ENCODE measurements at regions not wholly inside any gene's neighbourhood (a gene's known extent, or its start where the extent isn't known, plus 50 kb on each side); places are given as distances from the start of the nearest gene placed in this dataset.

- no peak for DNase-seq
These were observed 476.8 kb downstream of the EPHA7 start for GRCh38 chr6:92942549-92942948.

GRCh38 chr6:92934625-92935024 lies 484.7 kb downstream of the EPHA7 start:
- no peak for DNase-seq

GRCh38 chr6:92930171-92930570 lies 489.2 kb downstream of the EPHA7 start:
- DNase-seq, result no peak

- no peak for DNase-seq
These were observed 497.0 kb downstream of the EPHA7 start for GRCh38 chr6:92922216-92922806.

- DNase-seq, result no peak
These were observed 503.9 kb downstream of the EPHA7 start for GRCh38 chr6:92915466-92915865.

GRCh38 chr6:92911301-92911700 lies 508.1 kb downstream of the EPHA7 start:
- no peak for DNase-seq

- no peak for DNase-seq
These were observed 508.7 kb downstream of the EPHA7 start for GRCh38 chr6:92910646-92911045.

GRCh38 chr6:92906385-92906784 lies 513.0 kb downstream of the EPHA7 start:
- DNase-seq, result no peak

- no peak for DNase-seq
These were observed 525.6 kb downstream of the EPHA7 start for GRCh38 chr6:92893741-92894140.

- no peak for DNase-seq
These were observed 526.7 kb downstream of the EPHA7 start for GRCh38 chr6:92892626-92893170.

GRCh38 chr6:92888316-92888715 lies 531.0 kb downstream of the EPHA7 start:
- DNase-seq, result no peak

GRCh38 chr6:92887871-92888270 lies 531.5 kb downstream of the EPHA7 start:
- no peak for DNase-seq

GRCh38 chr6:92879526-92879925 lies 539.8 kb downstream of the EPHA7 start:
- no peak for DNase-seq

- DNase-seq, result no peak
These were observed 554.3 kb downstream of the EPHA7 start for GRCh38 chr6:92864966-92865555.

GRCh38 chr6:92849636-92850035 lies 569.7 kb downstream of the EPHA7 start:
- DNase-seq, result no peak

GRCh38 chr6:92848901-92849300 lies 570.5 kb downstream of the EPHA7 start:
- DNase-seq, result no peak

- no peak for DNase-seq
These were observed 570.9 kb downstream of the EPHA7 start for GRCh38 chr6:92848459-92848858.

GRCh38 chr6:92847988-92848387 lies 571.4 kb downstream of the EPHA7 start:
- DNase-seq, result no peak

- DNase-seq, result no peak
These were observed 579.0 kb downstream of the EPHA7 start for GRCh38 chr6:92840246-92840930.

- DNase-seq, result no peak
These were observed 590.6 kb downstream of the EPHA7 start for GRCh38 chr6:92828788-92829187.

GRCh38 chr6:92827104-92827503 lies 592.3 kb downstream of the EPHA7 start:
- no peak for DNase-seq

- DNase-seq, result no peak
These were observed 592.7 kb downstream of the EPHA7 start for GRCh38 chr6:92826633-92827032.

- no peak for DNase-seq
These were observed 597.1 kb downstream of the EPHA7 start for GRCh38 chr6:92822222-92822621.

- DNase-seq, result no peak
These were observed 598.8 kb downstream of the EPHA7 start for GRCh38 chr6:92820601-92821000.

Data from activated CD8-positive, alpha-beta memory T cell treated with anti-CD3 and anti-CD28 coated beads for 24 hours (primary cell).